Thyroid gland (tissue), 4 donors: ENCODE measurements at regions not wholly inside any gene's neighbourhood (a gene's known extent, or its start where the extent isn't known, plus 50 kb on each side); places are given as distances from the start of the nearest gene placed in this dataset.

ENCODE experiments used
- CTCF ChIP-seq, 6 experiments: fragments of 200-600 bp in 3 of 6; fragments of 450-650 bp in 3 of 6; sonication (generic) in 3 of 6; IDR thresholded peaks; one replicate each; pipeline ENCODE4 v1.5.1; 2016 to 2019; ENCODE audit warnings: antibody characterized with exemption in 6 of 6, mild to moderate bottlenecking in 2 of 6, inconsistent platforms in 1 of 6, moderate library complexity in 1 of 6
- POLR2A ChIP-seq, 2 donors: fragments of 450-650 bp; IDR thresholded peaks; one replicate each; pipeline ENCODE4 v1.6.1; 2017; ENCODE audit warnings: antibody characterized with exemption in 2 of 2, mild to moderate bottlenecking in 2 of 2, moderate library complexity in 1 of 2

GRCh38 chr13:50078231-50078894 is 63.1 kb downstream of the KCNRG start:
- no peak for TF ChIP-seq POLR2A (IDR thresholded peaks at IDR 0.05)
- TF ChIP-seq CTCF (IDR thresholded peaks at IDR 0.05) = no peak
